GM21717 (cell line): ENCODE measurements at regions not wholly inside any gene's neighbourhood (a gene's known extent, or its start where the extent isn't known, plus 50 kb on each side); places are given as distances from the start of the nearest gene placed in this dataset.
"Not testable (repeated sequence)": the region's sequence is repeated elsewhere in the genome, so short reads cannot be mapped to it uniquely, and the experiment has no call there.

ENCODE experiments used
- ATAC-seq: cut with Tn5 transposase; IDR thresholded peaks from one replicate; pipeline ENCODE4 v1.9.1; 2021; ENCODE audit warnings: mild to moderate bottlenecking, moderate library complexity; ENCODE audit not compliant: unreplicated experiment

- no peak for ATAC-seq
Measured at GRCh38 chr3:63094642-63095408, 183.3 kb upstream of the SYNPR start.

- ATAC-seq: no peak
Measured at GRCh38 chr3:63096248-63097058, 181.7 kb upstream of the SYNPR start.

GRCh38 chr3:63097396-63097795 is 180.7 kb upstream of the SYNPR start:
- ATAC-seq: no peak

- ATAC-seq: no peak
Measured at GRCh38 chr3:63116922-63117321, 161.2 kb upstream of the SYNPR start.

GRCh38 chr3:63124090-63124489 is 154.0 kb upstream of the SYNPR start:
- ATAC-seq: no peak

- ATAC-seq: no peak
Measured at GRCh38 chr3:63126530-63126929, 151.6 kb upstream of the SYNPR start.

- no peak for ATAC-seq
Measured at GRCh38 chr3:63128380-63128779, 149.7 kb upstream of the SYNPR start.

GRCh38 chr3:63130625-63131024 is 147.5 kb upstream of the SYNPR start:
- no peak for ATAC-seq

GRCh38 chr3:63132461-63133250 is 145.5 kb upstream of the SYNPR start:
- ATAC-seq: no peak

GRCh38 chr3:63135367-63135766 is 142.7 kb upstream of the SYNPR start:
- no peak for ATAC-seq

- not testable (repeated sequence) for ATAC-seq
Measured at GRCh38 chr3:63136249-63136648, 141.9 kb upstream of the SYNPR start.

GRCh38 chr3:63142681-63143080 is 135.4 kb upstream of the SYNPR start:
- ATAC-seq: no peak

- no peak for ATAC-seq
Measured at GRCh38 chr3:63146154-63146553, 132.0 kb upstream of the SYNPR start.

- no peak for ATAC-seq
Measured at GRCh38 chr3:63150880-63151279, 127.2 kb upstream of the SYNPR start.

GRCh38 chr3:63151897-63152296 is 126.2 kb upstream of the SYNPR start:
- no peak for ATAC-seq

GRCh38 chr3:63159764-63160163 is 118.3 kb upstream of the SYNPR start:
- no peak for ATAC-seq

- ATAC-seq: no peak
Measured at GRCh38 chr3:63167113-63167512, 111.0 kb upstream of the SYNPR start.

GRCh38 chr3:63168179-63168578 is 109.9 kb upstream of the SYNPR start:
- ATAC-seq: no peak

- no peak for ATAC-seq
Measured at GRCh38 chr3:63179862-63180522, 98.1 kb upstream of the SYNPR start.

GRCh38 chr3:63192248-63192647 is 85.9 kb upstream of the SYNPR start:
- no peak for ATAC-seq

- no peak for ATAC-seq
Measured at GRCh38 chr3:63193647-63194046, 84.5 kb upstream of the SYNPR start.
